T-helper 2 cell treated with Interferon-gamma antibody and Interleukin-4, amounts not matched to agents 5 μg/mL and 100 μg/mL, for 36 hours (primary cell): ENCODE measurements at regions not wholly inside any gene's neighbourhood (a gene's known extent, or its start where the extent isn't known, plus 50 kb on each side); places are given as distances from the start of the nearest gene placed in this dataset.

Experiments
- DNase-seq: peaks from one replicate; pipeline ENCODE4 v3.0.0; 2021; ENCODE audit warnings: low spot score
- H3K27ac Mint-ChIP-seq: one replicate; pipeline ENCODE4 v1.8.0; 2021; ENCODE audit warnings: mild to moderate bottlenecking, mixed read lengths
- H3K27me3 Mint-ChIP-seq: one replicate; pipeline ENCODE4 v1.8.0; 2021; ENCODE audit warnings: low read depth, mixed read lengths
- H3K36me3 Mint-ChIP-seq: one replicate; pipeline ENCODE4 v1.8.0; 2021; ENCODE audit warnings: low read depth, mixed read lengths
- H3K4me1 Mint-ChIP-seq: one replicate; pipeline ENCODE4 v1.8.0; 2021; ENCODE audit warnings: low read depth, mixed read lengths
- H3K4me3 Mint-ChIP-seq: one replicate; pipeline ENCODE4 v1.8.0; 2022; ENCODE audit warnings: mild to moderate bottlenecking, moderate library complexity, mixed read lengths
- H3K9me3 Mint-ChIP-seq: one replicate; pipeline ENCODE4 v1.8.0; 2021; ENCODE audit warnings: mixed read lengths

DNA sequence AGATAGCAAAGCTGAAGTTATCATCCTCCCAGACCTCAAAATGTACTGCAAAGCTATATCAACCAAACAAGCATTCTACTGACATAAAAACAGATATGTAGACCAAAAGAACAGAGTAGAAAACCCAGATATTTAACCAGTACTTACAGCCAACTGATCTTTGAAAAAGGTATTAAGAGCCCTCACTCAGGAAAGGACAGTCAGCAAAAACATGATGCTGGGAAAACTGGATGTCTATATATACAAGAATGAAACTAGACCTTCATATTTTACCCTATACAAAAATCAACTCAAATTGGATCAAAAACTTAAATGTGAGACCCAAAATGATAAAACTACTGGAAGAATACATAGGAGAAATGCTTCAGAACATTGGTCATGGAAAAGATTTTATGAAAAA, 87.5 kb upstream of the MME start:
- no peak for DNase-seq
- no peaks in the 10 kb centered on the region for H3K36me3 Mint-ChIP-seq
- H3K27ac Mint-ChIP-seq: no peak overlapping the region
- H3K4me1 Mint-ChIP-seq: no peaks in the 10 kb centered on the region
- H3K4me3 Mint-ChIP-seq: no peak overlapping the region
- H3K27me3 Mint-ChIP-seq: no peaks in the 10 kb centered on the region
- H3K9me3 Mint-ChIP-seq: no peaks in the 10 kb centered on the region

- DNase-seq: no peak
- Mint-ChIP-seq H3K4me3 (no peak overlapping the region), H3K27me3 (no peaks in the 10 kb centered on the region), H3K27ac (no peak overlapping the region), H3K9me3 (no peaks in the 10 kb centered on the region), H3K4me1 (no peaks in the 10 kb centered on the region), H3K36me3 (no peaks in the 10 kb centered on the region)
Observed at GRCh38 chr3:154990543-154990942, 89.6 kb upstream of the MME start.

DNA sequence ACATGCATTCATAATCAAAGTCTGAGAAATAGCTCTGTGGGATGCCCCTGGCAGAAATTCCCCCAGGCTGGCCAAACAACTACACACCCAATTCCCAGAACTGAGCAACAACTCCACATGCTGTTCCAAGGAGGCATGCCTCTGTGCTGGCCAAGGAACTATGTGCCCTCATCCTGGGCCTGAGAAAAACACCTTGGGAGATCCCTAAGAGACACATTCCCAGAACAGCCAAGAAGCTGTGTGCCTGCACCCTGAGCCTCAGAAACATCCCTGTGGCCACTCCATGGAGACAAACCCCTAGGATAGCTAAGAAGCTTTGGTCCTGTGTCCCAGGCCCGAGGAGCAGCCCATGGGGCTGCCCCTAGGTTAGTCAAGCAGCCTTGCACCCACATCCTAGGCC, 92.3 kb upstream of the MME start:
- DNase-seq: no peak
- no peak overlapping the region for H3K4me3 Mint-ChIP-seq
- H3K9me3 Mint-ChIP-seq: no peaks in the 10 kb centered on the region
- H3K36me3 Mint-ChIP-seq: no peaks in the 10 kb centered on the region
- no peaks in the 10 kb centered on the region for H3K4me1 Mint-ChIP-seq
- H3K27me3 Mint-ChIP-seq: no peaks in the 10 kb centered on the region
- H3K27ac Mint-ChIP-seq: no peak overlapping the region

DNA sequence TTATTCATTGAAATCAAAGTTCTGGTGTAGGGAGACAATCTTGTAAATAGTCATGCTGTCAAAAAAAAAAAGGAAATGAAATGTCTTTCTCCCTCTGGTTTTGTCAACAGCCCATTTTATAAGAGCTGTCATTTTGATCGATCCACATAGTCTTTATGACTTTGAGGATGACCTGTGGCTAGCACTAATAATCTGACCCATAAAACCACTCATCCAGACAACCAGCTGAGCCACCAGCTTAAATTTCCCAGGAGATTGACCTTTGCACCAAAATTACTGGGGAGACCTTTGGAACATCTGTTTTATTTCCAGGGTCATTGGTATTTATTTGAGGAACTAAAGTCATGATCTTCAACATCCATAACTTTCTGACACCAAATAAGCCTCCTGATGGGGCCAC, 98.5 kb upstream of the MME start:
- no peaks in the 10 kb centered on the region for H3K36me3 Mint-ChIP-seq
- no peaks in the 10 kb centered on the region for H3K9me3 Mint-ChIP-seq
- no peak overlapping the region for H3K27ac Mint-ChIP-seq
- H3K27me3 Mint-ChIP-seq: no peaks in the 10 kb centered on the region
- DNase-seq: no peak
- no peak overlapping the region for H3K4me3 Mint-ChIP-seq
- H3K4me1 Mint-ChIP-seq: no peaks in the 10 kb centered on the region

- no peaks in the 10 kb centered on the region for H3K27me3 Mint-ChIP-seq
- no peak overlapping the region for H3K27ac Mint-ChIP-seq
- no peak for DNase-seq
- no peak overlapping the region for H3K4me3 Mint-ChIP-seq
- no peaks in the 10 kb centered on the region for H3K9me3 Mint-ChIP-seq
- no peaks in the 10 kb centered on the region for H3K4me1 Mint-ChIP-seq
- H3K36me3 Mint-ChIP-seq: no peaks in the 10 kb centered on the region
Observed at GRCh38 chr3:154981201-154981600, 98.9 kb upstream of the MME start.

DNA sequence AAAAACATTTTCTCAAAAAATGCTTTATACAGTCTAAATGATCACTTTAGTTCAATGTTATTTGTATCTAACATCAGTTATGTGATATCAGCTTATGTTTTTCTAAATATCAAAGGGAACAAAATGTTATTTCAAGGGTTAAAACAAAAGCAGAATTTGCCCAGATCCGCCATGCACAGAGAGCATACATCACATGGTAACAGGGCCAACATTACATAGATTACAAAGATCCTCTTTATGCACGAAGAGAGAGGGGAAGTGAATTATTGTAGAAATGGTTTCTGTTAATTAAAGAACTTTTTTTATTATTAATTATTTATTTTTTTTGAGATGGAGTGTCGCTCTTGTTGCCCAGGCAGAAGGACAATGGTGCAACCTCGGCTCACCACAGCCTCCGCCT, 100.8 kb upstream of the MME start:
- no peaks in the 10 kb centered on the region for H3K9me3 Mint-ChIP-seq
- no peak overlapping the region for H3K27ac Mint-ChIP-seq
- H3K27me3 Mint-ChIP-seq: no peaks in the 10 kb centered on the region
- H3K4me3 Mint-ChIP-seq: no peak overlapping the region
- no peak for DNase-seq
- no peaks in the 10 kb centered on the region for H3K36me3 Mint-ChIP-seq
- H3K4me1 Mint-ChIP-seq: no peaks in the 10 kb centered on the region

- Mint-ChIP-seq H3K27ac (no peak overlapping the region), H3K9me3 (no peaks in the 10 kb centered on the region), H3K27me3 (no peaks in the 10 kb centered on the region), H3K4me1 (no peaks in the 10 kb centered on the region), H3K4me3 (no peak overlapping the region), H3K36me3 (no peaks in the 10 kb centered on the region)
- no peak for DNase-seq
Observed at GRCh38 chr3:154977666-154978065, 102.5 kb upstream of the MME start.

DNA sequence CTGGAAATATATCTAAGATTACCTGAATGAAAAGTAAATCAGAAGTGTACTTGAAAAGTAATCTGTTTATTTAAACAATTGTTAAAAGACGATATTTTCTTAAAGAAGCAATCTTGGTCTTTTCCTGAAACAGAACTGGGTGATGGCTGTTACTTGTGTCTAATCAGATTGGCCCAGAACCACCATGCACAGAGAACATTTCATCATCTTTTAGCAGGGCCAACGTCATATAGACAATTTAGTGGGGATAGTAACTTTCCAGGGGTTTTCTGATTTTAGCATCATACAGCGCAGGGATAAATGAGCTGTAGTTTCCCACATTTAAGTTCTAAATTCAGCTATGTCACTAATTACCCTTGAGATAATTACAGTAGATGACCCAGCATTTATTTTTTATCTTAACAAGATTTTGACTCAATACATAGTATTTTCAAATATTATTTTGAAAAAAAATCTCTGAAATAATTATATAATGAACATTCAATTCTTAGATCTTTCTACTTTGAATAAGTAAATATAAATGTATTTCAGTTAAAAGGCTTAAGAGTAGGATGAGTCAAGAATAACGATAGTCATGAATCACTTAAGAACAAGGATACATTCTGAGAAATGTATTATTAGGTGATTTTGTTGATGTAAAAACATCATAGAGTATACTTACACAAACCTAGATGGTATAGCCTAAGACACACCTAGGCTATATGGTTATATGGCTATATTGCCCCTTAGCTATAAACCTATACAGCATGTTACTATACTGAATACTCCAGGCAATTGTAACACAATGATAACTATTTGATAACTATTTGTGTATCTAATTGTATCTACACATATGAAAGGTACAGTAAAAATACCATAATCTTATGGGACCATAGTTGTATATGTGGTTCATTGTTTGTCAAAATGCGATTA, 103.8 kb upstream of the MME start:
- H3K4me3 Mint-ChIP-seq: no peak overlapping the region
- no peaks in the 10 kb centered on the region for H3K9me3 Mint-ChIP-seq
- no peaks in the 10 kb centered on the region for H3K4me1 Mint-ChIP-seq
- H3K27ac Mint-ChIP-seq: no peak overlapping the region
- no peak for DNase-seq
- H3K27me3 Mint-ChIP-seq: no peaks in the 10 kb centered on the region
- no peaks in the 10 kb centered on the region for H3K36me3 Mint-ChIP-seq

DNA sequence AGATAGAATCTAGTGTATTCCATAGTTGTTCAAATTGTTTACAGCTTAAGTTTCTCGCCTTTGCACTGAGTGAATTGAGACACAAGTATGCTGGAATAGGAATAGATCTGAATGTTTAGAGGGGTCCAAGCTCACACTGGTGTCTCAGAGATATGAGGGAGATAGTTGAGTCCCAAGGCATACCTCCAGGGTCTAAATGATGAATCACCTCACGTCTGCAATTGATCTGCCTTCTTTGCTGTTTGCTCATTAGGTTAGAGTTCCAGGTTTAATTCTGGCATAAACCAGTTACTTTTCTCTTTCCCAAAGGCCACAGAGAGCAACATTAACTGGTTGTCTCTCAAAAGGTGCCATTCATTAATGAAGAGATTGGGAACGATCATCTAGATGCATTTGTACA, 106.3 kb upstream of the MME start:
- Mint-ChIP-seq H3K36me3 (no peaks in the 10 kb centered on the region), H3K9me3 (no peaks in the 10 kb centered on the region), H3K4me1 (no peaks in the 10 kb centered on the region), H3K27ac (no peak overlapping the region), H3K4me3 (no peak overlapping the region), H3K27me3 (no peaks in the 10 kb centered on the region)
- no peak for DNase-seq

- H3K4me3 Mint-ChIP-seq: no peak overlapping the region
- H3K36me3 Mint-ChIP-seq: no peaks in the 10 kb centered on the region
- no peaks in the 10 kb centered on the region for H3K4me1 Mint-ChIP-seq
- no peak overlapping the region for H3K27ac Mint-ChIP-seq
- H3K9me3 Mint-ChIP-seq: no peaks in the 10 kb centered on the region
- DNase-seq: no peak
- no peaks in the 10 kb centered on the region for H3K27me3 Mint-ChIP-seq
Observed at GRCh38 chr3:154972951-154973350, 107.2 kb upstream of the MME start.

DNA sequence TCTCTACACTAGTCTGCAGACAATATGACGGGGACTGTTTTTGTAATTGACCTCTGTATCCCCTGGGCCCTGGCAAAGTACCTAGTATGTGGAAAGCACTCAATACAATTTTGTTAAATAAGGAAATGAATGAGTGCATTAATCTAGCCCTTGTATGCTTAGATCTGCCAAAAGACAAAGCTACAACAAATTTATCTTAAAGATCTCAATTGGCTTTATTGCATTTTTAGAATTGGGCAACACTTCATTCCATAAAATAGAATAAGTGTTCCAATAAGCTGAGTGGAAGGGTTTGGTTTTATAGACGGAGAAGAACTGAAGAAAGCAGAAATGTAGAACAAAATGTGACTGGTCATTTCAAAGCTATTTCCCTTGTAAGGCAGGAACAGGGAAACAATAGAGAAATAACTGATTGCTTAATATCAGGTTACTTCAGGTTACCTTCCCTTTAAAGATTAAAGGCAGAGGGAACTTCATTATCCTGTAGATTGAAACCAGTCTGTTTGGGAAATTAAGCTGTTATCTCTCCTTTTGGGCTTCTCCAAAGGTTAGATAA, 108.3 kb upstream of the MME start:
- Mint-ChIP-seq H3K36me3 (no peaks in the 10 kb centered on the region), H3K27me3 (no peaks in the 10 kb centered on the region), H3K4me1 (no peaks in the 10 kb centered on the region), H3K4me3 (no peak overlapping the region), H3K27ac (no peak overlapping the region), H3K9me3 (no peaks in the 10 kb centered on the region)
- DNase-seq: no peak

DNA sequence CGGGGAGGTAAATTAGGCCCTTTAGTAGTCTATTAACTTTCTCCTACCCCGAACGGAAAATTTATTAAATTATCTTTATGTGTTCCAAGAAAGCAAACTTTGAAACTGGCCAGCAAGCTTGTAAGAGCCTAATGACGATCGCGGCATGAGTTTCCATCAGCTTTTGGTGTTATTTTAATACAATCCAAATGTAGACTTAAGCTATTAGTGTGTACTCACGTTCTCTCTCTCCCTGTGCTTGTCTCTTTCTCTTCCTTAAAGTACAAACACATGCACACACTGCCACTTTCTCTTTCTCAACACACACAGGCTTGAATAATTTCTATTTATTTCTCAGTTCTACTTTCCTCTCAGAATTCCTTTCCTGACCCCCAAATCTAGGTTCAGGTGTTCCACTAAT, 108.8 kb upstream of the MME start:
- H3K4me3 Mint-ChIP-seq: no peak overlapping the region
- no peak overlapping the region for H3K27ac Mint-ChIP-seq
- no peaks in the 10 kb centered on the region for H3K36me3 Mint-ChIP-seq

GRCh38 chr3:154970797-154971196, 109.3 kb upstream of the MME start:
- H3K9me3 Mint-ChIP-seq: no peaks in the 10 kb centered on the region
- no peak overlapping the region for H3K27ac Mint-ChIP-seq
- DNase-seq: no peak
- no peaks in the 10 kb centered on the region for H3K4me1 Mint-ChIP-seq
- H3K4me3 Mint-ChIP-seq: no peak overlapping the region
- H3K27me3 Mint-ChIP-seq: no peaks in the 10 kb centered on the region
- H3K36me3 Mint-ChIP-seq: no peaks in the 10 kb centered on the region

More for the DNA sequence above, 108.8 kb upstream of the MME start:
- no peaks in the 10 kb centered on the region for H3K27me3 Mint-ChIP-seq
- DNase-seq: no peak
- H3K9me3 Mint-ChIP-seq: no peaks in the 10 kb centered on the region
- H3K4me1 Mint-ChIP-seq: no peaks in the 10 kb centered on the region

DNA sequence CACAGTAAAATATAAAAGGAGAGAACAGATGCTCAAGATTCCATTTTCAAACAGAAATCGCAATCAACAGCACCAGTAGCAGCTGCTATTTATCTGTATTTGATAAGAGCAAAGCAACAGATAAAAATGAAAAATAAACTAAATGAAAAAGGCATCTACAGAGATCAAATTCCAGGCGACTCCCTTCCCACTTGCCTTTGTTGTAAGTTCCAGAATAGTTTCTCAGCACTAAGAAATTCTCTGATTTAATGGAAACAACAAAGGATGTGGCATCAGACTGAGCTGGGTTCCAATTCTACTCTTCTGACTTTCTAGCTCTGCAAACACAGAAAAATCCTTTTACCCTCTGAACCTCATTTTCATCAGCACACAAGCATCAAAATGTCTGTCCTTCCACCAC, 110.8 kb upstream of the MME start:
- Mint-ChIP-seq H3K36me3 (no peaks in the 10 kb centered on the region), H3K9me3 (no peaks in the 10 kb centered on the region), H3K4me3 (no peak overlapping the region), H3K27me3 (no peaks in the 10 kb centered on the region), H3K4me1 (no peaks in the 10 kb centered on the region), H3K27ac (no peak overlapping the region)
- no peak for DNase-seq

DNA sequence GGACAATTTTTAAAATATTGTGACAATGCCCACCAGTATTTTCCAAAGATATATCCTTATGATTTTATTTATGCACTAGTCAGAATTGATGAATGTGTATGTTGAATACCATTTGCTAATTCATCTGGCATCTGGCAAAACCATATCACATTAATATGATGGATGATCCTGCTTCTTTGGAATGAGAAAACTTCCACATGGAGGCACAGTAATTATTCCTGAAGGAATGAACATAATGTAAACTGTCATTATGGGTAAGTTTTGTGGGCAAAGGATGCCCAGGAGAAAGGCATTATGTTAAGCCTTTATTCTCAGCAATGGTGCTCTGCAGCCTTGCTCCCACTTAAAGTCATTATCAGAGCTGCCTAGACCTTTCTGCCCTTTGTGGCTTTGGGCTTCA, 113.0 kb upstream of the MME start:
- H3K4me3 Mint-ChIP-seq: no peak overlapping the region
- H3K4me1 Mint-ChIP-seq: no peaks in the 10 kb centered on the region
- no peak overlapping the region for H3K27ac Mint-ChIP-seq
- H3K9me3 Mint-ChIP-seq: no peaks in the 10 kb centered on the region
- no peak for DNase-seq
- no peaks in the 10 kb centered on the region for H3K27me3 Mint-ChIP-seq
- no peaks in the 10 kb centered on the region for H3K36me3 Mint-ChIP-seq
